ENCODE measurements at regions not wholly inside any gene's neighbourhood (a gene's known extent, or its start where the extent isn't known, plus 50 kb on each side); places are given as distances from the start of the nearest gene placed in this dataset.
"Not testable (repeated sequence)": the region's sequence is repeated elsewhere in the genome, so short reads cannot be mapped to it uniquely, and the experiment has no call there.

DNA sequence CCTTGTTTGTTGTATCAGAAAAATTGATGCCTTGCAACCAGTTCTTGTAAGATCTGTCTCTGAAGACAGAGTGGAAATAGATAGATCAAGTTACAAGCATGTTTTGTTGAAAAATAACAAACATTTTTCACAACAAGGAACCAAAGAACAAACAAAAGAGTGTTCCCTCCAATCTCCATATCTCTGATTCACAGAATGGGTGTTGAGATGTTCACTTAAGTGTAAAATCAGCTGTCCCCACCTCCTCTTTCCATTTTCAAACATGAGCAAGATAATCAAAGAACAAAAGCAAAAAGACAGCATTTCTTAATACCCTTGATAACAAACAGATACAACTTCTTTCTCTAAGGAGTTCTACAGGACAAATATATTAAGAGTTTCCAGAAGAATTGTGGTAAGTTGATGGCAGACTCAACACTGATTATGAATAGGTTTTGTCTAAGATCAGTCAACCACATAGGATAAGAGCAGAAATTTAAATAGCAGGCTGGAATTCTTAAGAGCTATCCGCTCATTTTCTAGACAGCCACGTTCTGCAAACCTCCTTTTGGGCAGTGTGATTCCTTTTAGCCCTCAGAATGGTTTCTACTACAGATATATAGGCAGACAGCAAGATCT, 970.9 kb upstream of the AUTS2 start:
- TF ChIP-seq Cebpa-rat (IDR thresholded peaks at IDR 0.05): no peak
- H3K36me3 ChIP-seq: no peaks in the 10 kb centered on the region

DNA sequence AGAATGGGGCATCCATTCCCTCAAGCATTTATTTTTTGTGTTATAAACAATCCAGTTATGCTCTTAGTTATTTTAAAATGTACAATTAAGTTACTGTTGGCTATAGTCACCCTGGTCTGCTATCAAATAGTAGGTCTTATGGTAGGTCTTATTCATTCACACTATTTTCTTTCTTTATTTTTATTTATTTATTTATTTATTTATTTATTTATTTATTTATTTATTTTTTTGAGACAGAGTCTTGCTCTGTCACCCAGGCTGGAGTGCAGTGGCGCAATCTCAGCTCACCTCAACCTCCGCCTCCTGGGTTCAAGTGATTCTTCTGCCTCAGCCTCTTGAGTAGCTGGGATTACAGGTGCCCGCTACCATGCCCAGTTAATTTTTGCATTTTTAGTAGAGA, 967.4 kb upstream of the AUTS2 start:
- not testable (repeated sequence) for H4K20me1 ChIP-seq; H3K4me3 ChIP-seq; H3K9me3 ChIP-seq (replicated peaks in 1 of 11); H3K4me1 ChIP-seq; H3K4me2 ChIP-seq; H3K36me3 ChIP-seq; H3K27ac ChIP-seq; H3K9ac ChIP-seq; H3K27me3 ChIP-seq

More for the DNA sequence above, 970.9 kb upstream of the AUTS2 start:
- H3K4me3 ChIP-seq: no peak overlapping the region
- H3K27ac ChIP-seq: no peak overlapping the region
- H3K4me2 ChIP-seq: no peak overlapping the region
- H3K9ac ChIP-seq: no peak overlapping the region
- peaks cover 0 to 6% (median 0%) of the 10 kb centered on the region in 11 experiments; a peak in 1 of 22 replicates for H3K9me3 ChIP-seq (replicated peaks in 1 of 11)
- no peaks in the 10 kb centered on the region for H4K20me1 ChIP-seq
- no peaks in the 10 kb centered on the region for H3K4me1 ChIP-seq
- no peaks in the 10 kb centered on the region for H3K27me3 ChIP-seq

DNA sequence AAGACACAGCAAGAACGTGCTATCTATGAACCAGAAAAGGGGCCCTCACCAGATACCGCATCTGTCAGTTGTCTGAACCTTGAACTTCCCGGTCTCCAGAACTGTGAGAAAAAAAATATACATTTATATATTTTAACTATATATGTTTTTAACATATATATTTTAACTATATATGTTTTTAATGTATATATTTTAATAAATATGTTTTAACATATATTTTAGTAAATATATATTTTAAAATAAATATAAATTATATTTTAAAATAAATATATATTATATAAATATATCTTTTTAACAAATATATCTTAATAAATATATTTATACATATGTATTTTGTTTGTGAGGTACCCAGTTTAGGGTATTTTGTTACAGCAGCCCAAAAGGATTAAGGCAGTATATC, 958.2 kb upstream of the AUTS2 start:
- Histone ChIP-seq H3K9ac (no peak overlapping the region), H3K4me3 (no peak overlapping the region), H3K27me3 (no peaks in the 10 kb centered on the region), H3K4me1 (peaks cover 0 to 6% (median 0%) of the 10 kb centered on the region in 10 experiments; a peak in 4 of 20 replicates), H3K27ac (no peak overlapping the region), H3K9me3 (replicated peaks in 1 of 11) (peaks cover 8 to 24% (median 14%) of the 10 kb centered on the region in 11 experiments; a peak in 20 of 22 replicates), H4K20me1 (no peaks in the 10 kb centered on the region), H3K4me2 (no peak overlapping the region), H3K36me3 (no peaks in the 10 kb centered on the region)
- no peak for TF ChIP-seq Cebpa-rat (IDR thresholded peaks at IDR 0.05)

DNA sequence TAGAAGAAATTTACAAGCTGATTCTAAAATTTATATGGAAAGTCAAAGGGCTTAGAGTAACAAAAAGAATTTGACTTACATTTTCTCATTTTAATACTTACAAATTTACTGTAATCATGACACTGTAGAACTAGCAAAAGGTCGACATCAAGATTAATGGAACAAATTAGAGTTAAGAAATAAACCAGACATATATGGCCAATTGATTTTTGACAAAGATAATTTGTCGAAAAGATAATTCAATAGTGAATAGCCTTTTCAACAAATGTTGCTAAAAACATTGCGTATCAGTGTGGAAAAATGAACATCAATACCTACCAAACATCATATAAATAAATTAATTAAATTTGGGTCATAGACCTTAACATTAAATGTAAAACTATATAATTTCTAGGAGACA, 955.5 kb upstream of the AUTS2 start:
- Histone ChIP-seq H3K36me3 (no peaks in the 10 kb centered on the region), H3K4me3 (no peak overlapping the region), H3K9me3 (replicated peaks in 1 of 11) (peaks cover 5 to 20% (median 12%) of the 10 kb centered on the region in 11 experiments; a peak in 20 of 22 replicates), H3K9ac (no peak overlapping the region), H4K20me1 (no peaks in the 10 kb centered on the region), H3K4me1 (peaks cover 0 to 8% (median 0%) of the 10 kb centered on the region in 10 experiments; a peak in 4 of 20 replicates), H3K4me2 (no peak overlapping the region), H3K27ac (no peak overlapping the region), H3K27me3 (no peaks in the 10 kb centered on the region)
- no peak for TF ChIP-seq Cebpa-rat (IDR thresholded peaks at IDR 0.05)

DNA sequence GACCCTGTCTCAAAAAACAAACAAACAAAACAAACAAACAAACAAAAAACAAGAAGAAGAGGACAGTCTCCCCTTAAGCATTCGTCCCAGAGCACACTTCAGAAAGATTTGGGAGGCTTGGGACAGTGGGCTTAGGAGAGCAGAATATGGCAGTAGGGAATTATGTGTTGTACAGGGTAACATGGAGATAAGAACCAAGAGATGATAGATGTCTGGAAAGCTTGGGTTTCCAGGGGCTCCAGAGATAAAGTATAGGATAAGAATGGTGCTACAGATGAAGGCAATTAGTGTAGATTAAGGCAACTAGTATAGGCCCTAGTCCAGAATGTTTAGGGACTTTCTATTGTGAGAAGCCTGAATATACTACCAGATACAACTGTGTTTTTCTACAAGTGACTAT, 934.9 kb upstream of the AUTS2 start:
- TF ChIP-seq Cebpa-rat (IDR thresholded peaks at IDR 0.05): no peak
- Histone ChIP-seq H3K4me2 (no peak overlapping the region), H3K27me3 (no peaks in the 10 kb centered on the region), H3K4me3 (no peak overlapping the region), H3K9ac (no peak overlapping the region), H3K9me3 (replicated peaks in 1 of 11) (0 out of 22 replicates have a peak, but pooled peaks cover 0 to 5% (median 0%) of the 10 kb centered on the region in 11 experiments), H3K27ac (no peak overlapping the region), H3K4me1 (peaks cover 0 to 17% (median 5%) of the 10 kb centered on the region in 10 experiments; a peak in 8 of 20 replicates), H3K36me3 (no peaks in the 10 kb centered on the region), H4K20me1 (no peaks in the 10 kb centered on the region)

DNA sequence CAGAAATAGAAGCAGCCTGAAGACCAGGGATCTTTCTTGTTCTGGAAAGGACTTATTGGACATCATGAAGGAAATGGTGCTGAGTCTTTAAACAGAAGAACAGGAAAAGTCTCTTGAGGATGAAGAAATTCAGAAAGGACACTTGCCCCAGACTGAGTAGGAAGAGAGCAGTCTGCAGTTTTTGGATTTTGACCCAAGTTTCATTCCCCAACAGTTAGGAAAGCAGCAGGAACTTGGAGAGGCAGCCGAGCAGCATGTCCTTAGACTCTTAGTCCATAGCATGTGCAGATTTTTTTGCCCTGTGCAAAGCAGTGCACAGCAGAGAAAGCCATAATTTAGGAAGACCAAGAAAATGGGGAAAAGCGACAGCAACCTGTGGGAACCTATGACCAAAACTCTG, 927.2 kb upstream of the AUTS2 start:
- H3K4me1 ChIP-seq: peaks cover 0 to 12% (median 5%) of the 10 kb centered on the region in 10 experiments; a peak in 8 of 20 replicates
- no peak overlapping the region for H3K27ac ChIP-seq
- no peak overlapping the region for H3K9ac ChIP-seq
- no peaks in the 10 kb centered on the region for H3K36me3 ChIP-seq
- no peak overlapping the region for H3K4me2 ChIP-seq
- no peaks in the 10 kb centered on the region for H3K27me3 ChIP-seq
- H4K20me1 ChIP-seq: no peaks in the 10 kb centered on the region
- peaks cover 4 to 20% (median 8%) of the 10 kb centered on the region in 11 experiments; a peak in 14 of 22 replicates for H3K9me3 ChIP-seq (replicated peaks in 1 of 11)
- no peak for TF ChIP-seq Cebpa-rat (IDR thresholded peaks at IDR 0.05)
- H3K4me3 ChIP-seq: no peak overlapping the region

DNA sequence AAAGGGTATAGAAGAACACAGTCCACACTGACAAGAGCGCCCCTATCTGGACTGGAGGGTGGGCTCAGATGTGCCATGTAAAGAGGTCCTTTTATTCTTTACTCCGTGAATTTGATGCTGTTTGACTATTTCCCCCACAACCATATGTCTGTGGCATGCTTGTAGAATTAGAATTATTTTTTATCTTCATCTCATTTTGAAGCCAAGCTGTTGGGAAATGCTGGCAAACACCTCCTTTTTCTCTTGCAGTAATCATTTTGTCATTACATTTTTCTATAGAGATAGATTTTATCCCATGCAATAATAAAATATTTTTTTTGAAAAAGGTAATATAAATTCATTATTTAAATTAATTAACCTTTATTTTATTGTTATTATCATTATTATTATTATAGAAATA, 926.6 kb upstream of the AUTS2 start:
- Histone ChIP-seq H3K9me3 (replicated peaks in 1 of 11) (peaks cover 4 to 20% (median 9%) of the 10 kb centered on the region in 11 experiments; a peak in 15 of 22 replicates), H3K9ac (no peak overlapping the region), H3K36me3 (no peaks in the 10 kb centered on the region), H3K4me2 (no peak overlapping the region), H3K27me3 (no peaks in the 10 kb centered on the region), H3K4me1 (peaks cover 0 to 6% (median under 1%) of the 10 kb centered on the region in 10 experiments; a peak in 4 of 20 replicates), H3K4me3 (no peak overlapping the region), H3K27ac (no peak overlapping the region), H4K20me1 (no peaks in the 10 kb centered on the region)
- no peak for TF ChIP-seq Cebpa-rat (IDR thresholded peaks at IDR 0.05)

DNA sequence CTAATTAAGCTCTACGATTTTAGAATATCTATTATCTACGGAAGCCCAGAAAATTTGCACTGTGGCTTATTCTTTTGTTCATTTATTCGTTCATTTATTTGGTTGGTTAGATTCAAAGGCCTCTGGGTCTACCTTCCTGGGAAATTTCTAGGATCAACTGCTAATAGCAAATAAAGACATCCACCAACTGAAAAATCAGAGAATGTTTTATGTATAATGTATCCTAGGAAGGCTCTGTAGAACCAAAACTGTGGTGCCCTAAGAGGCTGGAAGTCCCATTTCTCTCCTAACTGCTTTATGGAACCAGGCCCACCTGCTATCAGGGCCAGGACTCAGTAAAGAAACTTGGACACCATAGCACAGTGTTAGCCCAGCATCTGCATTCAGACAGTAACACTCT, 923.4 kb upstream of the AUTS2 start:
- Histone ChIP-seq H4K20me1 (no peaks in the 10 kb centered on the region), H3K4me3 (no peak overlapping the region), H3K4me2 (no peak overlapping the region), H3K27ac (no peak overlapping the region), H3K4me1 (peaks cover 0 to 25% (median 6%) of the 10 kb centered on the region in 10 experiments; a peak in 12 of 20 replicates), H3K9me3 (replicated peaks in 1 of 11) (peaks cover 5 to 21% (median 11%) of the 10 kb centered on the region in 11 experiments; a peak in 17 of 22 replicates), H3K36me3 (no peaks in the 10 kb centered on the region), H3K27me3 (no peaks in the 10 kb centered on the region), H3K9ac (no peak overlapping the region)
- no peak for TF ChIP-seq Cebpa-rat (IDR thresholded peaks at IDR 0.05)

DNA sequence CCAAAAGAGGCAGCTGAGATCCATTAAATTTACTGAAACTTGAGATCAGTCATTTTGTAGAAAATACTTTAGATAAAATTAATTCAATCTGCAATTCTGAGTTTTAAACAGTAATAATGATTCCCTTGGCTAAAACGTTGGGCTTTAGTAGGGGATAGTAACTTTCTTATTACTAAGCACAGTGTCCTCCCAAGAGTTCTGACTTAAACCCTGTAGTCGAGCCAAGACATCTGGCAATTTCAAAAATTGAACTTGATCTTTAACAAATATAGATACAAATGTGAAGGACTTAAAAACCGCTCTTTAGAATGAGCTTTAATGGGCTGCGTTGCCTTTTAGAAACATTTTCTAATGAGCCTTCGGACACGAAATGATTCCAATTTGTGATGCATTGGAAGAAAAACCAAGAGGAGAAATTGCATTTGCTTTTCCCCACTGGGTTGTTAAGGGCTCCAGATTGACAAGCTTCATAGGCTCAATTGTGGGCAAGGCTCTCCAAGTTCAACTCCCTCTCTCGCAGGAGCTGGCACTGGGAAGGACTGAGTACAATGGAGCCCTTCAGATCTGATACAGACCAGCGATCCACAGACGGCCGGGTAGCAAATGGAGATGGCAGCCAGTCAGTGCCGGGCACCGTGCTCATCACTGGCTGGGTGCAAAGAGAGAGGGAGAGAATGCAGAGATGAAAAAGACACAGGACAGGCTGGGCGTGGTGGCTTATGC, 921.3 kb upstream of the AUTS2 start:
- Histone ChIP-seq H3K9me3 (replicated peaks in 1 of 11) (peaks cover 5 to 21% (median 11%) of the 10 kb centered on the region in 11 experiments; a peak in 17 of 22 replicates), H3K27me3 (no peaks in the 10 kb centered on the region), H3K4me2 (no peak overlapping the region), H3K36me3 (no peaks in the 10 kb centered on the region), H3K9ac (no peak overlapping the region), H3K27ac (no peak overlapping the region), H4K20me1 (no peaks in the 10 kb centered on the region), H3K4me1 (peaks cover 0 to 25% (median 6%) of the 10 kb centered on the region in 10 experiments; a peak in 12 of 20 replicates), H3K4me3 (no peak overlapping the region)
- TF ChIP-seq Cebpa-rat (IDR thresholded peaks at IDR 0.05): no peak

Data from BLaER1 treated with 17β-estradiol and CSF1 and Interleukin-3, amounts not matched to agents 10 nM and 100 nM (cell line).